ENCODE measurements at regions not wholly inside any gene's neighbourhood (a gene's known extent, or its start where the extent isn't known, plus 50 kb on each side); places are given as distances from the start of the nearest gene placed in this dataset.

- DNase-seq (ENCODE audit: low read depth): no peak
- TF ChIP-seq CTCF (IDR thresholded peaks at IDR 0.05; ENCODE audit: control insufficient read depth, extremely low read depth, insufficient read depth): no peak
- no peak overlapping the region for H3K4me3 ChIP-seq (ENCODE audit: low read depth, low read length)
These were observed 773.8 kb upstream of the TBX3 start for GRCh38 chr12:115457798-115458197.

DNA sequence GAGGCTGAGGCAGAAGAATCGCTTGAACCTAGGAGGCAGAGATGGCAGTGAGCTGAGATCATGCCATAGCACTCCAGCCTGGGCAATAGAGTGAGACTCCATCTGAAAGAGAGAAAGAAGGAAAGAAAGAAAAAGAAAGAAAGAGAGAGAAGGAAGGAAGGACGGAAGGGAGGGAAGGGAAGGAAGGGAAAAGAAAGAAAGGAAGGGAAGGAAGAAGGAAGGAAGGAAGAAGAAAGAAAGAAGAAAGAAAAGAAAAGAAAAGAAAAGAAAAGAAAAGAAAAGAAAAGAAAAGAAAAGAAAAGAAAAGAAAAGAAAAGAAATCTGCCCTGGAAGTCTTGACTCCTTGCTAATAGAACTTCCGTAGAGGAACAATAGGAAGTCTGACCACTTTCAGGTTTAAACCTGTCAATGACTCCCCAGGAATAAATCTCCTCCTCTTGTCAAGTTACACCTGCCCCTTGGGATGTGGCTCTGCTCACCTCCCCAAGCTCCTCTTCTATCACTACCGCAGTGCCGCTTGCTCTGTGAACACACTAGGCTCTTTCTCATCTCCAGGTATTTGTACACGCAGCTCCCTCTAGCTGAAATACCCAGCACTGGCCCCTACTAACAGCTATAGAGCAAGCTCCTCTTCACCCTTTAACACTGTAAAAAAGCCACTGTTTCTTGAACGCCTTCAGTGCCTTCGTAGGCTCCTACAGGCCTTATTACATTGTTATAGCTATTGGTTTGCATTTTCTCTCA, 773.1 kb upstream of the TBX3 start:
- no peak for TF ChIP-seq CTCF (IDR thresholded peaks at IDR 0.05; ENCODE audit: control insufficient read depth, extremely low read depth, insufficient read depth)
- no peak overlapping the region for H3K4me3 ChIP-seq (ENCODE audit: low read depth, low read length)
- no peak for DNase-seq (ENCODE audit: low read depth)

DNA sequence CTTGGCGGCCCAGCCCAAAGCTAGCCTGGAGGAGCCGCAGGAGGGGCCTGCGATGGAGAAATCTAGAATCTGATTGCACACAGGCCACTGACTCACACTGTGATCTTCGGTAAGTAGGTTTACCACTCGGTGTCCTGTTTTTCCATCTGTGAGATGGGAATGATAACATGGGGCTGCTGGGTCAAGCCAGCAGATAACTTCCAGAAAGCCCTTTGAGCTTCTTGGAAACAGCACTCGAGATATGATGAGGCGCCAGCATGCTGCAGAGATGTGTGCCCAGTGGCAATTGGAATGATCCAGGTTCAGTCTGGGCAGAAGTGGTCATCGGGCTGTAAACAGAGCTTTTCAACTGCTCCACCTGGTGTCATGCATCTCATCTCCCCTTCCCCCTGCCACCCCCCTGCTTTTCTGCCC, 771.3 kb upstream of the TBX3 start:
- TF ChIP-seq CTCF (IDR thresholded peaks at IDR 0.05; ENCODE audit: control insufficient read depth, extremely low read depth, insufficient read depth): no peak
- DNase-seq (ENCODE audit: low read depth): no peak
- no peak overlapping the region for H3K4me3 ChIP-seq (ENCODE audit: low read depth, low read length)

- no peak for DNase-seq (ENCODE audit: low read depth)
- no peak overlapping the region for H3K4me3 ChIP-seq (ENCODE audit: low read depth, low read length)
- no peak for TF ChIP-seq CTCF (IDR thresholded peaks at IDR 0.05; ENCODE audit: control insufficient read depth, extremely low read depth, insufficient read depth)
These were observed 768.8 kb upstream of the TBX3 start for GRCh38 chr12:115452751-115453281.

DNA sequence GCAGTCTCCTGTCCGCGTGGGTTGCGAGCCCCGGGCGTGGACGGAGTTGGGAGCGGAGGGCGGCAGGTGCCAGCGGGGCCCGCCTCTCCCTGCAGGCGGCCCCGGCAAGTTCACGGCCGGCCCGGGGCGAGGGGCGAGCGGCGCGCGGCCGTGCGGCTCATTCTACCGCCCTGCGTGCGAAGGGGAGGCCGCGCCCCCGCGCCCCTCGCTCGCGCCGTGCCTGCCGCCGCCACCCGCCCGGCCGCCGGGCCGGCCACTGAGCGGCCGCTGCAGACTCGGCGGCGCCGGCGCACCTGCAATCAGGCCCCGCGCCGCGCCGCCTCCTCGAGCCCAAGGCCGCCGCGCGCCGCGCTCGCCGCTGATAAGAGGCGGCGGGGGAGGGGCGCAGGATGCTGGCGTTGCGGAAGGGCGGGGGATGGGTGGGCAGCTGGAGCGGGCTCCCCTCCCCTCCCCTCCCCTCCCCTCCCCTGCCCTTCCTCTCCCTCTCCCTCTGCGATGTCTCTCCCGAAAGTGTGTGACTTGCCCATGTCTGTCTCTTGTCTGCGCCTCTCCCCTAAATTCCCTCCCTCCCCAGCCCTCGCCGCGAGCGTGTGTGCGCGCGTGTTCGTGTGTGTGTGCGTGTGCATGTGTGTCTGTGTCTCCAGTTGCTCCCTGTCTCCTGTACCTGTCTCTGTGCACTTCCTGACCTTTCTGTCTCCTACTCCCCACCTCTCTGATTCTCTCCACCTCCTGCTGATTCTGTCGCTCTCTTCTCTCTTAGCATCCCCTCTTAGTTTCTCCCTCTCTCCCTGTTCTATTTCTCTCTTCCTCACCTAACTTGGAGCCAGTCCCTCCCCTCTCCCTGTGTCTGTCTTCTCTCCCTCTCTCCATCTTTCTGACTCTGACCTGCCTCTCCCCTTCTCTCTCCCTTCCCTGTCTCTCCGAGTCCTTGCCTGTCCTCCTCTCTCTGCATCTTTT, 768.1 kb upstream of the TBX3 start:
- no peak for DNase-seq (ENCODE audit: low read depth)
- no peak for TF ChIP-seq CTCF (IDR thresholded peaks at IDR 0.05; ENCODE audit: control insufficient read depth, extremely low read depth, insufficient read depth)

GRCh38 chr12:115451151-115451779, 767.3 kb upstream of the TBX3 start:
- DNase-seq (ENCODE audit: low read depth): no peak
- TF ChIP-seq CTCF (IDR thresholded peaks at IDR 0.05; ENCODE audit: control insufficient read depth, extremely low read depth, insufficient read depth): no peak
- peak overlapping the region; percentile 32 for H3K4me3 ChIP-seq (ENCODE audit: low read depth, low read length)

More for the DNA sequence above, 768.1 kb upstream of the TBX3 start:
- H3K4me3 ChIP-seq (ENCODE audit: low read depth, low read length): peak overlapping the region; percentile 32
